ENCODE measurements at regions not wholly inside any gene's neighbourhood (a gene's known extent, or its start where the extent isn't known, plus 50 kb on each side); places are given as distances from the start of the nearest gene placed in this dataset.

DNA sequence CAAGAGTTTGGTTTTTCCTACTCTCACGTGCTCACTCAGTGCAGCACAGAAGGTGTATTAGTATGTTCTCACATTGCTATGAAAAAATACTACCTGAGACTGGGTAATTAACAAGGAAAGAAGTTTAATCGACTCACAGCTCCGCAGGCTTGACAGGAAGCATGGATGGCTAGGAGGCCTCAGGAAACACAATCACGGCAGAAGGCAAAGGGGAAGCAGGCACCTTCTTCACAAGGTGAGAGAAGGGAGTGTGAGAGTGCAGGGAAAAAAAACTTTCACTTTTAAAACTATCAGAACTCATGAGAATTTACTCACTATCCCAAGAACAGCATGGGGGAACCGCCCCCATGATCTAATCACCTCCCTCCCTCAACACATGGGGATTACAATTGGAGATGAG is 185.8 kb upstream of the TMPO start:
- Mint-ChIP-seq H3K27me3 (ENCODE audit: low read depth) (no peaks in the 10 kb centered on the region), H3K4me1 (no peaks in the 10 kb centered on the region), H3K9me3 (no peaks in the 10 kb centered on the region), H3K27ac (no peak overlapping the region), H3K4me3 (no peak overlapping the region), H3K36me3 (ENCODE audit: insufficient read depth in 1 of 3, low read depth in 3 of 3) (no peaks in the 10 kb centered on the region)
- Histone ChIP-seq H3K27ac (ENCODE audit: insufficient read length, low read depth, low read length) (no peak overlapping the region), H4K20me1 (ENCODE audit: control insufficient read depth, insufficient read depth, insufficient read length) (no peaks in the 10 kb centered on the region), H4K91ac (ENCODE audit: insufficient read length, low read depth, low read length) (no peak overlapping the region), H2BK120ac (ENCODE audit: low read depth, low read length, poor library complexity, severe bottlenecking) (no peak overlapping the region), H3K9me3 (ENCODE audit: control insufficient read depth, low read depth, low read length) (no peaks in the 10 kb centered on the region), H2AFZ (ENCODE audit: low read length) (no peak overlapping the region), H2AK5ac (ENCODE audit: insufficient read length, low read length) (no peak overlapping the region), H3K27me3 (ENCODE audit: insufficient read depth, low read length) (no peaks in the 10 kb centered on the region), H2BK20ac (ENCODE audit: low read depth, low read length, poor library complexity, severe bottlenecking) (no peak overlapping the region), H3K14ac (ENCODE audit: insufficient read depth, low read length) (no peak overlapping the region), H3K4me2 (ENCODE audit: insufficient read depth, insufficient read length, low read length) (no peak overlapping the region), H2BK15ac (ENCODE audit: low read depth, low read length) (no peak overlapping the region), H3K79me1 (ENCODE audit: insufficient read depth, low read depth, low read length, poor library complexity, severe bottlenecking) (no peaks in the 10 kb centered on the region), H2BK5ac (ENCODE audit: insufficient read length, low read length) (no peak overlapping the region), H3K9ac (ENCODE audit: extremely low read depth, insufficient read length, low read length) (no peak overlapping the region), H3K18ac (ENCODE audit: insufficient read length, low read depth, low read length) (no peak overlapping the region), H4K5ac (ENCODE audit: insufficient read length, low read depth, low read length) (no peak overlapping the region), H3K23ac (ENCODE audit: insufficient read length, low read depth, low read length) (no peak overlapping the region), H2BK12ac (ENCODE audit: insufficient read length, low read depth, low read length) (no peak overlapping the region), H3K56ac (ENCODE audit: insufficient read length, low read depth, low read length) (no peak overlapping the region), H3K79me2 (ENCODE audit: insufficient read depth, low read length) (no peaks in the 10 kb centered on the region), H4K8ac (replicated peaks; ENCODE audit: insufficient read length, low read depth, low read length) (no peak overlapping the region), H3K4me1 (ENCODE audit: insufficient read depth, low read length) (no peaks in the 10 kb centered on the region), H3T11ph (ENCODE audit: low read length) (no peak overlapping the region), H3K23me2 (ENCODE audit: insufficient read length, low read depth, low read length, poor library complexity, severe bottlenecking) (no peaks in the 10 kb centered on the region), H3K4ac (ENCODE audit: low read depth, low read length) (no peak overlapping the region)
- TF ChIP-seq, protein P1, sequence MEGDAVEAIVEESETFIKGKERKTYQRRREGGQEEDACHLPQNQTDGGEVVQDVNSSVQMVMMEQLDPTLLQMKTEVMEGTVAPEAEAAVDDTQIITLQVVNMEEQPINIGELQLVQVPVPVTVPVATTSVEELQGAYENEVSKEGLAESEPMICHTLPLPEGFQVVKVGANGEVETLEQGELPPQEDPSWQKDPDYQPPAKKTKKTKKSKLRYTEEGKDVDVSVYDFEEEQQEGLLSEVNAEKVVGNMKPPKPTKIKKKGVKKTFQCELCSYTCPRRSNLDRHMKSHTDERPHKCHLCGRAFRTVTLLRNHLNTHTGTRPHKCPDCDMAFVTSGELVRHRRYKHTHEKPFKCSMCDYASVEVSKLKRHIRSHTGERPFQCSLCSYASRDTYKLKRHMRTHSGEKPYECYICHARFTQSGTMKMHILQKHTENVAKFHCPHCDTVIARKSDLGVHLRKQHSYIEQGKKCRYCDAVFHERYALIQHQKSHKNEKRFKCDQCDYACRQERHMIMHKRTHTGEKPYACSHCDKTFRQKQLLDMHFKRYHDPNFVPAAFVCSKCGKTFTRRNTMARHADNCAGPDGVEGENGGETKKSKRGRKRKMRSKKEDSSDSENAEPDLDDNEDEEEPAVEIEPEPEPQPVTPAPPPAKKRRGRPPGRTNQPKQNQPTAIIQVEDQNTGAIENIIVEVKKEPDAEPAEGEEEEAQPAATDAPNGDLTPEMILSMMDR (conservative IDR thresholded peaks at IDR 0.05), result no peak
- no CpG with 5 or more reads among the region's 5 CpGs for WGBS (ENCODE audit: extremely low coverage, insufficient read length, low lambda C conversion rate)
- DNase-seq, result no peak

All from H9 (cell line).